ENCODE measurements at regions not wholly inside any gene's neighbourhood (a gene's known extent, or its start where the extent isn't known, plus 50 kb on each side); places are given as distances from the start of the nearest gene placed in this dataset.

GRCh38 chr3:27542476-27542875 is 58.3 kb upstream of the SLC4A7 start:
- TF ChIP-seq CTCF (IDR thresholded peaks at IDR 0.05) (no peak), OVOL2 (CRISPR knock-in tag; IDR thresholded peaks at IDR 0.05; ENCODE audit: borderline replicate concordance) (no peak), NR3C1 (CRISPR knock-in tag; conservative IDR thresholded peaks at IDR 0.05; ENCODE audit: low read depth) (no peak), PRDM15 (CRISPR knock-in tag; IDR thresholded peaks at IDR 0.05) (no peak), STAT6 (CRISPR knock-in tag; conservative IDR thresholded peaks at IDR 0.05; ENCODE audit: low read depth) (no peak), ETV6 (CRISPR knock-in tag; IDR thresholded peaks at IDR 0.05) (no peak), MAX (CRISPR knock-in tag; IDR thresholded peaks at IDR 0.05) (no peak)

All from WTC11 (cell line).